NCI-H510A (cell line): ENCODE measurements at regions not wholly inside any gene's neighbourhood (a gene's known extent, or its start where the extent isn't known, plus 50 kb on each side); places are given as distances from the start of the nearest gene placed in this dataset.

ENCODE experiments used
- DNase-seq: peaks from one replicate; lab custom pipeline; 2025; lab: John Stamatoyannopoulos, UW

DNA sequence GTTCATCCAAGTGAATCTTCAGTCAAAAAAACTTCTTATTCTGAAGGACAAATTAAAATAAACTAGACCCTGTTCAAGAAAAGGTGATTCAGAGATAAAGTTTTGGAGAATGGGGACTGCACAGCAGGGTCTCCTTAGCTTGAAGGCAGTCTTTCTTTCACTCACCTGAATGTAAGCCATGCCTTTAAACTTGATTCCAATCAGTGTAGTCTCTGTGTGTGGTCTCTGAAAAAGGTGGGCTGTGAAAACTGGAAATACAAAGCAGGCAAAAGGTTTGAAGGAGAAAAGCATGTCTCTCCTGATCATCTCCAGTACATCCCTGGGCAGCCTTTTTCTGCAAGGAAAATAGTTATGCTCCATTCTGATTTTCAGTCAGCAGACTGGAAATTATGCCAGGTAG, 188.0 kb upstream of the SASH1 start:
- no peak for DNase-seq

DNA sequence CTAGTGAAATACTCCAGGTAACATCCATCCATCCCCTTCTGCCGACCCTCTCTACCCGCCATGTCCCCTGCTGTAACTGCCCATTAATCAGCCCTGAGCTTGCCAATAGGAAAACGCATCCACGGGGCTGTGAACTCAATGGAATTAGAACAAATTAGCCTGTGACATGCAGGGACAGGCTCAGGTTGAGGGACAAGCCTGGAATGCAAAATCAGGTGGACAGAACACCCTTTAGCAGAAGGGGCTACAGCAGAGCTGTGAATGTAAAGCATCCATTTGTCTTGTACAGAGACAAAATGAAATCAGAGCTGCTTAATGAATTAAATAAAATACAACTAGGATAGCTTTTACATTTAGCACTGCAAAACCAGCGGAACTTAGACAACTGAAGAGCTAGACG, 187.3 kb upstream of the SASH1 start:
- DNase-seq = no peak

DNA sequence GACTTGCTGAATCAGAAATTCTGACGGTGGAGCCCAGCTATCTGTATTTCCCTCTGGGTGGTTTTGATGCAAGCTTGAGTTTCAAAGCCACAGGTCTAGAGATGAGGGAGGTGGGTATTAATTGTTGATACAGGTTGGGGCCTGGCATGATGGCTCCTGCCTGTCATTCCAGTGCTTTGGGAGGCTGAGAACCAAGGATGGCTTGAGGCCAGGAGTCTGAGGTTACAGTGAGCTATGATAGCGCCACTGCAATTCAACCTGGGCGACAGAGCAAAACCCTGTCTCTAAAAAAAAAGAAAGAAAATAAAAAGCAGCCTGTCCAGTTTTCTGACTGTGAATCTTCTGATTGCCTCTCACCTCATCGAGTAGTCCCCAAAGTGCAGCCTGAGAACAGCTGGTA, 184.8 kb upstream of the SASH1 start:
- DNase-seq = no peak

DNA sequence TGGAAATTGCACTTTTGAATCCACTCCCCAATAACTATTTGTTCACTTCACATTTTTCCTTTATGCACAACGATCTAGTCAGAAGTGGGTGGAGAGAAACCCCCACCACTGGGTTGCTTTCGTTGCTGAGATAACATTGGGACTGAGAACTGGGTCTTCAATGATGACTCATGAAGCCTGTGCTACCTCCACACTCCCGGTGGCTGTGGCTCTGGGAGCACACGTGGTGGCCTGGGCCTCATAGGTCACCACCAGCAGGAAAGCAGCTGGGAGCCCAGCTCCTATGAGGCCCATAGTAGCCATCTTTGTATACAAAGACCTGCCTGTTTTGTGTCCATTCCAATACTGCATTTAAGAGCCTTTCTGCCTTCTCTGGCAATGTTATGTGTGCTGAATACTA, 178.0 kb upstream of the SASH1 start:
- DNase-seq = no peak

DNA sequence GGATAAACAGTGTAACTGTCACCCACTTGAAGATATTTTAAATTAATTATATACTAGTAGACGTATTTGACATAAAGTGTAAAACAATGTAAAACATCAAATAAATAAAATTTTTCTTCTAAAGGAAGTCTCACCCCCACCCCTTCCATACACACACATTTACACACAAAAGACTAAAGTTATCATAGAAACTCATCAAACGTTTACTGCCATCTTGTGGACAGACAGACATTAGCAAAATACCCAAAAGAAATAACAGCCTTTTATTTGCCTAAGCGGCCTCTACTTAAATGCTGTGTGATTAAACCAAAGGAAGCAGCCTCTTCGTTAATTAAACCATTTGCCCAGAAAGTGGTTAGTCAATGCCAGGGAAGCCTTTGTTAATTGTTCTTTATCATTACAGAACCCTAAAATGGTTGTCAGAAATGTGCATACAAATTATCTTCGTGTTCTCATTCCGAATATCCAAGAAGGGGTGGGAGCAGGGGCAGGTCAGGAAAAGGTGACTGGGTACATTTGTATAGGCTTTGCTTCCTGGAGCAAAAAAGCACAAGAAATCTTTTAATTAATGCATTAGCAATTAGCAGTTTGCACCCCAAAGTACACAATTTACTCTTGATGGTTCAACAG, 176.2 kb upstream of the SASH1 start:
- no peak for DNase-seq

DNA sequence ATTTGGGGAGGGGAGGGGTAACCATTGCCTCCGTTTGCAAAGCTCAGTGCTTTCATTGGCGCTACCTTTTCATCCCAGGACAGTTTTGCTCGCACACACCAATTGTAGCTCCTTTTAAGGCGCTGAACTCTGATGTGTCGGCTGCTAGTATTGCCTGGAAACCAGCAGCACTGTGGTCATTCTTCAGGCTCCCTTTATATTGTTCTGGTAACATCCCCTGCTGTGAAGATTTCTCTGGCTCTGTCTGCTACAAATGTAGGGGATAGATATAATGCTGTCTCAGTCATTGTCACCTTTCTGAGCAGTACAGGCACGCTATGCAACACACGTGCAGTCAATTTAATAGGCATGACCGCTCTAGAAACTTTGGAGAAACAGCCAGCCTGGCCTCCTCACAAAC, 172.9 kb upstream of the SASH1 start:
- no peak for DNase-seq

DNA sequence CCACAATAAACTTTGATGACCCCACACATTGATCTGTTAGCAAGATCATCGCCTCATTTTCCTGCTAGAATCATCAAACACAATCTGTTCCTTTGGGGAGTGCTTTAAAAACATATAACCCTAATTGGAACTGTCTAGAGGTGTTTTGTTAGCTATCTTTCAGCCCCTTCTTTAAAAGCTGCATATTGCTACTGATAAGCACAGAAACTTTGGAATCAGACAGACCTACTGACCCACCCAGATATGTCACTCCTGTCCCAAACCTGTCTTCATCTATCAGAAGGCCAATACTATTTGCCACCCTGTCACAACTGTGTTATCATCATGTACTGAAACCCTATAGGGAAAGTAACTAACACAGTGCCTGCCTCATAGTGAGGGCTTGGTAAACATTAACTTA, 172.4 kb upstream of the SASH1 start:
- DNase-seq = no peak

DNA sequence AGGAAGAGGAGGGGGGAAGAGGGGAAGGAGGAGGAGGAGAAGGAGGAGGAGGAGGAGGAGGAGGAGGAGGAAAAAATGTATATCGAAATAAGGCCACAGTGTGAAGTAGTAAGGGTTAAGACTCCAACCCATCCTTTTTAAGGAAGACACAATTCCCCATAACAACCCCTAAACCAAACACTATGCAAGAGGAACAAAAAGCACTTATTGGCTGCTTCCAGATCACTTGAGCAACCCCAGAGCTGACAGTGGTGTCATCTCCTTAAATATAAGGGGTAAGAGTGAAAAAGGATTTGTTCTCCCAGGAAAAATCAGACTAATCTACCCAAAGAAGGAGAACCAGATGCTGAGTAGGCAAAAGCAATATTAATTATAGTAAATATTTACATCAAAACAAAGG, 169.1 kb upstream of the SASH1 start:
- no peak for DNase-seq

DNA sequence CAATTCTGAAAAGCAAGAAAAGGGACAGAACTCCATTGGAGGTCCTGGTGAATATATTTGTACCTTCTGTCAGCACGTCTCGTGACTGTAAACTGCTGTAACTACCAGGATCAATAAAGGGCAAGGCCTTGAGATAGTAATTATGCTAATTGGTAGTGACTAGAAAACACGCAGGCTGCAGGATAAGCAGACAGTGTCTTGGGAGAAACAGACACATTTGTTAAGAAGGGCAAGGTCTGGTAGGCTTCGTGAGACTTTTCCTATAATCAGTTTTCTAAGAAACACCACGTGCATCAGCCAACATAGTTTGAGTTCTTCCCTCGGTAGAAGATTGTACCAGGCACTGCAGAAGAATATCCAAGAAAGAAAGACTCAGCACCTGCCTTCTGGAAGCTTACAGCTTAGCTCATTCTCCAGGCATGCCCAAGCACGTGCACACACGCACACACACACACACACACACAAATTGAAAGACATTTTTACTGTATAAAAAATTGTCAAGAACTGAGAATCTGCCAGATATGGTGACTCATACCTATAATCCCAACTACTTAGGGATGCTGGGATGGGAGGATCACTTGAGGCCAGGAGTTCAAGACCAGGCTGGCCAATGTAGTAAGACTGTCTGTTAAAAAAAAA, 167.0 kb upstream of the SASH1 start:
- DNase-seq = no peak

DNA sequence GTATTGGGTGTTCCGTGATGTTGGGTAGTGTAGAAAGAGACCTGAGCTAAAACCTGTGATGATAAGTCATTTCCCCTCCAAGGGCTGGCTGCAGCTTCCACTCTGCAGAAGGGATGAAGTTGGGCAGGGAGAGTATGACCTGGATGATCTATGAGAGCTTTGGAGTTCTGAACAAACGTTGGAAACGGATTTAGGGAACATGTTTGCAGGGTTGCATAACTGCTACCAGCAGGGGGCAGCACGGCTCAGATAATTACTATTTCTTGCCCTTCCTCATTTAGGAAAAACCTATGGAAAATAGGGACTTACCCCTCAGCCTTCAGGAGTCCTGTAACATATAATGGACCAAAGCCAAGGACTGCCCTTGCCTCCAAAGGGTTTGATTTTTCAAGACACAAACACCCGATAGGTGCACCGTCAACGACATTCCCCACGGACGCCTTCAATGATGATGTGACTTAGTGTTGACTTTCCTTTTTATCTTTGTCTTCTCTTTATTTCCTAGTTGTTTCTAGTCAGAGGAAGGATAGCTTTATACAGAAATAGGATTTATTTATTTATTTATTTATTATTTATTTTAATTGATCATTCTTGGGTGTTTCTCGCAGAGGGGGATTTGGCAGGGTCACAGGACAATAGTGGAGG, 164.9 kb upstream of the SASH1 start:
- DNase-seq = no peak

DNA sequence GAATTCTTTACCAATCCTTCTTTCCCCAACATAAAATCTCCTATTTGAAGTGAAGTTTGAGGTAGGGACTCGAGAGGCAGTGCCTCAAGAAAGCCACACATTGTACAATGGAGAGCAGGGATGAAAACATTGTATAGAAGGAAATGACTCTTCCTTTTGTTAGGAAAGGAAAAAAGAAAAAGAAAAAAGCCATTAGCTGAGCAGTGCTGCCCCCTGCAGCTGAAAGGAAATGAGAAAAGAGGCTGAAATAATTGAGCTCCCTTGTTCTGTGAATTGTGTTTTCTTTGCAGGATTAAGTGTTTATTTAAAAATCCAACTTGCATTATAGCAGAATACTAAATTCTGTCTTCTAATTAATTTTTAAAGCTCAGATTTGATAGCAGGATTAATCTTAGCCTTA, 162.9 kb upstream of the SASH1 start:
- DNase-seq = no peak

DNA sequence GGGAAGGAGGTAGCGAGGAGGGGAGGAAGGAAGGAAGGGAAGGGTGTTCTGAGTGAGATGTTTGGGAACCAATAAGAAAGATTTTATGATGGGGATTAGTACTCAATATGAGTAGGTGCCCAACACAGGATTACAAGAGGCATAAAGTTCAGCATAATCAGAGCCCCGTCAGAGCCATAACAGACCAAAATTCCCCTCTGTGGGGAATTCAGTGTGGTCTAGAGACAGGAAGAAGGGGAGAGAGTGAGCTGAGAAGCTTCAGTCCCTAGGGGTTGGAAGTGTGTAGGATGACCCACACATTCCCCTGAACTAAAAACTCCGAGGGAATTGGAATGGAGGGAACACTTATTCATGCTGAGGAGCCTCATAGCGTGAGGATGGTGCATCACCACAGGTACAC, 160.3 kb upstream of the SASH1 start:
- DNase-seq = no peak

DNA sequence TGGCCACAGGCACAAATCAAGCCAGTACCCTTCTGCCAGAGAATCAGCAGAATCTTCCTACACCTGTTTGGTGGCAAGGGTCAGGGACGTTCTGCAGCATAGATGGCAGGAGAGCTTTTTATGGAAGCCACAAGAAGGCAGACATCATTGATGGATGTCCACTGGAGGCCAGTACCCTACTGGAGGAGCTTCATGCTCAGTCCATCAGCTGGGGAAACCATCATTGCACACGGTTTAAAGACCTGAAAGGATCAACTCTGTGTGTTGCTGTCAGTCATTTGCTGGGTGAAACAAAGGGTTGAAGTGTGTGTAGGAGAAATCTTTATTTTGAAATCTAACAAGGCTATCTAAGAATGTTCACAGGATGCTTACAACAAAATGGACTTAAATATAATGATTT, 158.9 kb upstream of the SASH1 start:
- no peak for DNase-seq

DNA sequence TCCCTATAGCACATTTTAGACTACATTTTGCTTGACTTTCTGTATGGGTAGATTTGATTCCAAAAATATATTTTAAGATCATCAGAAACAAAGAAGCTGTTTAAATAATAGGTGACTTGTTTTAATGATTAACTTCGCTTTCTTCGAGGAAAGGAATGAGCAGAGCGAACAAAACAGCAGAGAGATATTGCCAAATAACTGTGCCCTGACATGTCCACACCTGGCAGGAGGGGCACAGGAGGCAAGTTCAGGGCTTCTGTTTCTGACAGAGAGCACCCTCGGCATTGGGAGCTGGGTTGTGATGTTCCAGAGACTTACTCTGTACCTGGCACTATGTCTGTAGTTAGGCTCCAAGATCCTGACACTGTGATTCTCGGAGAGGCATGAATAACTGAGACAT, 155.7 kb upstream of the SASH1 start:
- DNase-seq = no peak

DNA sequence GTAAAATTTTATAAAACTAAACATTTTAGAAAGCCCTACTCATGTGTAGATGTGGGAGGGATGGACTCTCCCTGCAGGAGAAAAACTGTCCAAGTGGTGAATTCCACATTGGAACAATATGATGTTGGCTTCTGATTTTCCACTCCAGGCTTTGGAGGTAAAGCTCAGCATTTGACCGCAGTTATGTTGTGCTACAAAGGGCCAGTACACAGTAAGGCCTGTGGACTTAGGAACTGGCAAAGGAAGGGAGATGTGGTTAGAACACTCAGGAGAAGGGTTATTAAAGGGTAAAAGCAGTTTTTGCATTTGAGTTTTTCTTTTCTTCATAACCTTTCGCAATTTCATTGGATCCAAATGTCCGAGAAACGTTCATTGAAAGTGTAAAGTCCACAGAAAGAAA, 150.3 kb upstream of the SASH1 start:
- DNase-seq = no peak

DNA sequence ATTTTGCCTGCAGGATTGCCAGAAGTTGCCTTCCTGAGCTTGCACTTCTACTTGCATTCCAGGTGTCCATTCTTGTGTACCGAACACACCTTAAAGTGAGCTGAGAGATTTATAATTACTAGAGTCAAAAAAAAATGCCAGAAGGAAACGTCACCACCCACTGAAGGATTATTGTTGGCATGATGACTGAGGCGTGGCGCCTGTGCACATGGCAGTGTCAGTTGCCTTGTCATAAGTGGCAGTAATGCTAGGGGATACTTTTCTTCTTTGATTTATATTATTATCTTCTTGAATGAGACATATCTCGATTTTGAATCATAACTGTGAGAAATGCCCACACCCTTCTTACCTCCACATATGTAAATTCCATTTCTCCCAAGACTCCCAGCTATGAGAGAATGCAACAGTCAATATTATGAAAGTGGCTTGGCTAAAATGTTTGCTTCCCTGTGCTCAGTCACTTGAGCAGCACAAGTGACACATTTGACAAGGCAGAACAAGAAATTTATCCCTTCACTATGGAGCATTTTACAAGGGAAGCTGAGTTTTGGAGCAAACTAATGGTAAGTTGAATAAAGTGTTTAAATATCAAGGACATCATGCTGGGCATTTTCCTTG, 149.5 kb upstream of the SASH1 start:
- DNase-seq = no peak

DNA sequence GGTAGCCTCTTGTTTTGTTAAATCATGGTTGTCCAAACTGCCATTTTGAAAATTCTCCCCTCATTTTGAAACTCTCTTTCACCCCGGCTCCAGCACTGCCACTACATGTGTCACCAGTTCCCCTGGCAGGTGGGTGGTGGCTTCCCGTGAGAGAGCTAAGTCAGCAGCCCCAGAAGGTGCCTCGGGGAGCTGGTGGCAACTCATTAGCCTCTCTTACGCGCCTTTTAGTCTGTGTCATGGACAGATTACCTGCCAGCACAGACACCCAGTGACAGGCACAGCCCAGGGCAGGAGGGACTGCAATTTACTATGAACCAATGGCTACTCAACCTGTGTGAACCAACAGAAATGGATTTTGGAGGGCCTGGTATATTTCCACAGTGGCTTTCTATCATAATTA, 147.1 kb upstream of the SASH1 start:
- DNase-seq = no peak

DNA sequence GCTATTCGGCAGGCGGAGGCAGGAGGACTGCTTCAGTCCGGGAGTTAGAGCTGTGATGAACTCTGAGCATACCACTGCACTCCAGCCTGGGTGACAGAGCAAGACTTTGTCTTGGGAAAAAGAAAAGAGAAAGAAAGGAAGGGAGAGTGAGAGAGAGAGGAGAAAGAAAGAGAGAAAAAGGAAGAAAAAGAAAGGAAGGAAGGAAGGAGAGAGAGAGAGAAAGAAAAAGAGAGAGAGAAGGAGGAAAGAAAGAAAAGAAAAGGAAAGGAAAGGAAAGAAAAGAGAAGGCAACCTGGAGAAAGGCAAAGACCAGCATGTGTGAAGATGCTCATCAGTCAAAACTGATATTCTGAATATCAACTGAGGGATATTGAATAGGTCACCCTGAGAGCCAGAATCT, 143.1 kb upstream of the SASH1 start:
- DNase-seq = no peak

DNA sequence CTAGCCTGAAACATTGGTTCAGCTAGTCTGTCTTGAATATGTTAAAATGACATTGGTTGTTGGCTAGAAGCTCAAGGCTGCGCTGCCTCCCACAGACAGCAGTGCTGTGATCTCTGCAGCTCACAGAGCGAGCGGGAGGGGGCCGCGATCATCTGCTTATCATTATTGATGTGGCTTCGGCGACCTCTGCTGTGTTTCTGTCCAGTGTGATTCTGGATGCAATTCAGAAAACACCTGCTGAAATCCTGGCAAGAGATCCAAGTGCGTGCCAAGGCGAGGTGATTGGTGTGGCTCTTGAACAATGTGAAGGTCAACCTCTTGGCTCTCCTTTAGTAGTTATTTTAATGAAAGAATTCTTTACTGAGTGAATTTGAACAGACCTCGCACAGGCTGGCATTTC, 142.3 kb upstream of the SASH1 start:
- DNase-seq = no peak

DNA sequence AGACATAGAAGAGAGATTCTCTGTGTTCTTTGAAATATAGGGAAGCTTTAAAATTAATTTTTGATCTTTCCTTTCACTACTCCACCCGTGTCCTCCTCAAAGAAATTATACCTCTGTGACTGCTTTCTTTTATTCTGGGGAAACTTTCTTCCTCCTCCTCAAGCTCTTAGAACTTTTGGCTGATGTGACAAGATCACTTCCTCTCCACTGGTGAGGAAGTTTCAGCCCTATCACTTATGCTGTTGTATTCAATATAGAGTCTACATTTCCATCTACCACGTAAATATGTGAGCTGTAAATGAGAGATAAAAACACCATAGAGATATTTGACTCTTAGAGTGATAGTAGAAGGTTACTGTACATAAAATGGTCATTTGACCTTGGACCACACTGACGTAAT, 141.9 kb upstream of the SASH1 start:
- DNase-seq = no peak

DNA sequence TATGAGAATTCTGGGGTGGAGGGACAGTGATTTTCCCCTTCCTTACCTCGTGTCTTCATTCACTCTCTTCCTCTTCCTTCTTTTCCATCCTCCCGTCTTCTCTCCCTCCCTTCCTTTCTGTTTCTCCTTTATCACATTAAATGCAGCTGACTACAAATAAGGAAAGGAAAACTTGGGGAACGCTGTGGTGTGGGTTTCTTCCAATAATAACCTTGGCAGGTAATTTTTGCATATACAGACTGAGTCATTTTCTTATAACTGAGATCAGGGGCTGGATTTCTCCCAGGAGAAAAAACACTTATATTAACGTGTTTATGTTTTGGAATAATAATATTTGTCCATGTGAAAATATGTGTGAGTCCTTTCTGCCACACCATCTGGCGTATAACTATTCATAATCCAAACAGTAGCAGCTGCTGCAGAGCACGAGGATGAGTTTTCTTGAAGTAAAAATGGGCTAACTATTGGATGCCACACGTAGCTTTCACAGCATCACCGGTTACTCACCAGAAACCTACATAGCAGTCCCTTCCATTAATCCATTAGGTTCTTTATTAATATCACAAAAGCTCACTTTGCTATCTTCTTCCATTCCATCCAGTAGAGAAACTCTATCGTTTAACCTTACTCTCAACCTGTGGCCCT, 139.2 kb upstream of the SASH1 start:
- DNase-seq = no peak

DNA sequence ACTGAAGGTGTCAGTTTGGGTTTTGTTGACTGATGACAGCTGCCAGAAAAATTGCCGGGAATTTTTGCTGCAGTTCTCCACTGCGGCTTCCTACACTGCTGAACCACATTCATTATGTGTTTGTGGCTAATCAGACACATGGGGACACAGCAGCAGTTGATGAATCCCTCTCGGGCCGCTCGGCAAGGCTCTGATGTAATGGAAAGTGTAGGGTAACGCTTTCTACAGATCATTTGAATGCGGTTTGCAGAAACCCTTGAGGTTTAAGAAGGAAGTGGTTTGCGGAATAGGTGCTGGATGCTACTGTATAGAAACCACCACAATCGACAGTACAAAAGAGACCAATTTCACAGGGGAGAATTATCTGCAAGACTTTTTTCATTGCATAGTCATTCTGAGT, 138.7 kb upstream of the SASH1 start:
- DNase-seq = peak; percentile 2

DNA sequence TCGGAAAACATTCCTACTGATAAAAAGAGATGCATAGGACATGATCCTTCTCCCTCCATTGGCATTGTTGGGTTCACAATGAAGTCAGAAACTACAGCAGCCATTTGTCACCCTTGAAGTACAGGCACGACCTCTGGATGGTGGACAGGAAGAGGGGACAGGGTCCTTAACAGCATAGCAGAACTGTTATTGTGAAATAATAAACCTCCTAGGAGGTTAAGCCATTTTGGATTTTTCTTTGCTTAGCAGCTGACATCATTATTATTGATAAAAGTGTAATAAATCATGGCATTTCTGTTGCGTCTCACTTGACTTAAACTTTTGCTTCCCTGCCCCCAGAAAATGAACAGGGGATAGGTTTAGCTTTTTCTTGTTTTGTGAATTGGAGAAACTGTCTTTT, 134.3 kb upstream of the SASH1 start:
- no peak for DNase-seq
